Panc1 (cell line): ENCODE measurements at regions not wholly inside any gene's neighbourhood (a gene's known extent, or its start where the extent isn't known, plus 50 kb on each side); places are given as distances from the start of the nearest gene placed in this dataset.

Source experiments
- ATAC-seq: fragments of 200-7000 bp; cut with Tn5 transposase; 2 replicates; pipeline ENCODE4 v1.9.1; 2020; ENCODE audit warnings: mild to moderate bottlenecking, moderate library complexity
- BruUV-seq: library from RNA; stranded (reverse); fragments of 400-500 nt; replicated peaks from 2 replicates; lab custom pipeline; 2021; lab: Mats Ljungman, UMichigan
- CTCF ChIA-PET: fragments of 300-600 bp; sonication (Branson Sonifier 250); formaldehyde crosslinking; loops from one replicate; lab custom pipeline; 2022; ENCODE audit warnings: antibody characterized with exemption; lab: Charles Lee
- POLR2A ChIA-PET: fragments of 300-600 bp; sonication (Branson Sonifier 250); formaldehyde crosslinking; loops from one replicate; lab custom pipeline; 2022; ENCODE audit warnings: antibody characterized with exemption; lab: Charles Lee
- DNase-seq: peaks from one replicate; pipeline ENCODE4 v3.0.0-alpha.2; 2010; ENCODE audit warnings: low read depth, low spot score
- H3K27ac ChIP-seq: 2 replicates; pipeline ENCODE4 v1.5.1; 2011; ENCODE audit warnings: mild to moderate bottlenecking, low read length, inconsistent platforms
- H3K27me3 ChIP-seq: fragments of 200-500 bp; sonication (Bioruptor generic); 2 replicates; pipeline ENCODE4 v1.6.0; 2014; ENCODE audit warnings: low read length, inconsistent platforms; ENCODE audit not compliant: control insufficient read depth, insufficient read depth
- H3K36me3 ChIP-seq: fragments of 200-500 bp; sonication (Bioruptor generic); 2 replicates; pipeline ENCODE4 v1.5.1; 2014; ENCODE audit warnings: inconsistent platforms, mild to moderate bottlenecking, low read length, moderate library complexity; ENCODE audit not compliant: control insufficient read depth, insufficient read depth
- H3K4me1 ChIP-seq: 2 replicates; pipeline ENCODE4 v1.5.1; 2011; ENCODE audit warnings: inconsistent platforms, mild to moderate bottlenecking, low read length, moderate library complexity; ENCODE audit not compliant: control insufficient read depth, insufficient read depth
- H3K4me3 ChIP-seq, 2 experiments: 2 replicates each; pipeline ENCODE4 v1.5.1; 2011 to 2012; ENCODE audit warnings: low read depth in 2 of 2, low read length in 2 of 2, mild to moderate bottlenecking in 2 of 2, inconsistent platforms in 1 of 2, moderate library complexity in 1 of 2
- H3K9me3 ChIP-seq: fragments of 200-500 bp; sonication (Bioruptor generic); 2 replicates; pipeline ENCODE4 v1.5.1; 2014; ENCODE audit warnings: low read depth, mild to moderate bottlenecking, inconsistent platforms, low read length, moderate library complexity; ENCODE audit not compliant: control insufficient read depth, insufficient read depth
- CTCF ChIP-seq: fragments of 450-650 bp; IDR thresholded peaks from 2 replicates; pipeline ENCODE4 v1.5.1; 2017; ENCODE audit warnings: mild to moderate bottlenecking
- POLR2AphosphoS5 ChIP-seq: IDR thresholded peaks from 2 replicates; pipeline ENCODE4 v1.6.1; 2012; ENCODE audit warnings: mild to moderate bottlenecking, low read depth, low read length, moderate library complexity
- REST ChIP-seq, 2 experiments: IDR thresholded peaks; 2 replicates each; pipeline ENCODE4 v1.6.1; 2011 to 2012; ENCODE audit warnings: low read depth in 2 of 2, control low read depth in 1 of 2, low read length in 1 of 2, mild to moderate bottlenecking in 1 of 2, moderate library complexity in 1 of 2; ENCODE audit not compliant: insufficient read depth in 1 of 2
- SIN3A ChIP-seq: IDR thresholded peaks from 2 replicates; pipeline ENCODE4 v1.6.1; 2012; ENCODE audit warnings: low read depth, mild to moderate bottlenecking, low read length, moderate library complexity, borderline replicate concordance; ENCODE audit not compliant: insufficient read depth
- TCF7L2 ChIP-seq: IDR thresholded peaks from 2 replicates; pipeline ENCODE4 v1.6.1; 2011; ENCODE audit warnings: mild to moderate bottlenecking, low read depth, low read length, inconsistent platforms
- in situ Hi-C: cut with HindIII; loops from 2 replicates; pipeline ENCODE4 v1.10.0; 2016; ENCODE audit warnings: low sequenced_read_pairs, low pct_unique_long_range_greater_than_20kb
- intact Hi-C: fragments of 100-400 bp; cut with micrococcal nuclease; formaldehyde crosslinking; loops from one replicate; pipeline ENCODE4 v1.10.0; 2022; ENCODE audit not compliant: unreplicated experiment

- ChIA-PET CTCF (no interaction called here), POLR2A (no interaction called here)
- in situ Hi-C loops: no loop called here
- intact Hi-C loops: no loop called here
- Histone ChIP-seq H3K4me1 (no peaks in the 10 kb centered on the region), H3K27me3 (no peaks in the 10 kb centered on the region), H3K36me3 (no peaks in the 10 kb centered on the region; the same call in 1 of the 2 replicates), H3K4me3 (no peak overlapping the region), H3K9me3 (no peaks in the 10 kb centered on the region), H3K27ac (no peak overlapping the region)
- no peak for DNase-seq
- no peak for ATAC-seq
- no peak for TF ChIP-seq REST (IDR thresholded peaks at IDR 0.05; ENCODE audit: insufficient read depth in 1 of 2, low read depth in 2 of 2, low read length in 1 of 2)
- TF ChIP-seq POLR2AphosphoS5: no peak
- no peak for TF ChIP-seq CTCF
- TF ChIP-seq TCF7L2: no peak
- no peak for TF ChIP-seq SIN3A
- BruUV-seq: no TSS peak
Observed at GRCh38 chr22:44379817-44380755, 67.3 kb upstream of the SHISAL1 start.

GRCh38 chr22:44378380-44378779, 65.6 kb upstream of the SHISAL1 start:
- ChIA-PET POLR2A (no interaction called here), CTCF (no interaction called here)
- BruUV-seq: no TSS peak
- Histone ChIP-seq H3K36me3 (no peaks in the 10 kb centered on the region; the same call in 1 of the 2 replicates), H3K4me1 (no peaks in the 10 kb centered on the region), H3K27me3 (no peaks in the 10 kb centered on the region), H3K27ac (no peak overlapping the region), H3K9me3 (no peaks in the 10 kb centered on the region), H3K4me3 (no peak overlapping the region)
- DNase-seq: no peak
- in situ Hi-C loops: no loop called here
- intact Hi-C loops: no loop called here
- ATAC-seq: no peak
- TF ChIP-seq TCF7L2 (no peak), POLR2AphosphoS5 (no peak), REST (IDR thresholded peaks at IDR 0.05; ENCODE audit: insufficient read depth in 1 of 2, low read depth in 2 of 2, low read length in 1 of 2) (no peak), SIN3A (no peak), CTCF (no peak)
